Epithelial cell of proximal tubule (primary cell): ENCODE measurements at regions not wholly inside any gene's neighbourhood (a gene's known extent, or its start where the extent isn't known, plus 50 kb on each side); places are given as distances from the start of the nearest gene placed in this dataset.

Experiments used
- DNase-seq: peaks from one replicate; pipeline ENCODE4 v3.0.0-alpha.2; 2011; ENCODE audit warnings: low read depth
- H3K4me3 ChIP-seq: 2 replicates; pipeline ENCODE4 v1.5.1; 2011; ENCODE audit warnings: low read depth, mild to moderate bottlenecking, low read length
- CTCF ChIP-seq: conservative IDR thresholded peaks from 2 replicates; pipeline ENCODE4 v1.5.1; 2012; ENCODE audit warnings: low read depth, mild to moderate bottlenecking, low read length

GRCh38 chr2:2974982-2975381 is 402.6 kb downstream of the EIPR1 start:
- no peak for TF ChIP-seq CTCF
- H3K4me3 ChIP-seq = no peak overlapping the region
- no peak for DNase-seq

DNA sequence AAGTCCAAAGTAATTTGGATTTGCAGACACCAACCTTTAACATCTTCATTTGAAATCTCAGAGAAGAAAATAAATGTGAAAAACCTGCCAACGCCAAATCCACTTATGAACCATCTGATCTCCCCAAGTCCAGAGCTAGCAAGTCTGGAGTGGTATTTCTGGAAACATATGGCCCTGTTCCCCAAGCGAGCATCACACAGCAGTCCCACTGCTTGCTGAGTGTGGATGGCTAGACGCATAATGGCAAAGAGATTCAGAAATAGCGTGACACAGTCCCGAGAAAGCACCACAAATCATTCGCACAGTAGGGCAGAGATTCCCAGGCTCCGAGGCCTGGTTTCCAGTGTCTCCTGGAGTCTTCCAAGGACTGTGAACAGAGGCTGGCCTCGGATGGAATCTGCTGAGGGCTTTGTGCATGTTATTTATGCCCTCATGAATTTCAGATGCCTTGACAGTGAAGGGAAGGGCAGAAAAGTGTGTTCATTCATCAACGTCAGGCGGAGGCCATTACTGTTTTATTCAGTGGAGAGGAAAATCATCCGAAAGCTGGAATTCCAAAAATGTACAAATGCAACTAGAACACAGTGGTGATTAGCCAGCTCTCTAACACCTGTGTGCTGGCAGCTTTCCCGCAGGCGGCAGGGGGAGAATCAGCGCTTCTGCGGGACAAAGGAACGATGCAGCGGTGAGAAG is 417.0 kb downstream of the EIPR1 start:
- no peak for DNase-seq
- no peak for TF ChIP-seq CTCF
- no peak overlapping the region for H3K4me3 ChIP-seq

GRCh38 chr2:2950403-2950952 is 427.1 kb downstream of the EIPR1 start:
- TF ChIP-seq CTCF = no peak

DNA sequence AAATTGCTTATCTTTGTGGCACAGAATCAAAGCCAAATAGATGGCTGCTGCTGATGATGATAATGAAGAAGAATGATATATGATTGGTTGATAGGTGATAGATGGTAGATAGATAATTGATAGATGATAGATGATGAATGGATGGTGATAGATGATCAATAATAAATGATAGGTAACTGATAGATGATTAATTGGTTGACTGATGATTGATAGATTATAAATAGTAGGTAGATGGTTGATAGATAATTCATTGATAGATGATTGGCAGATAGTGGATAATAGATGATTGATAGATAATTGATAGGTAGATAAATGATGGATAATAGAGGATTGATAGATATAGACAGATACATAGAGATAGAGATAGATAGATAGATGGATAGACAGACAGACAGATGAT is 430.2 kb downstream of the EIPR1 start:
- no peak for TF ChIP-seq CTCF

More at GRCh38 chr2:2950403-2950952, 427.1 kb downstream of the EIPR1 start:
- DNase-seq = no peak
- no peak overlapping the region for H3K4me3 ChIP-seq

GRCh38 chr2:2942906-2943305 is 434.7 kb downstream of the EIPR1 start:
- H3K4me3 ChIP-seq = no peak overlapping the region
- TF ChIP-seq CTCF = no peak
- no peak for DNase-seq

More for the DNA sequence above, 430.2 kb downstream of the EIPR1 start:
- H3K4me3 ChIP-seq = no peak overlapping the region
- DNase-seq = no peak

DNA sequence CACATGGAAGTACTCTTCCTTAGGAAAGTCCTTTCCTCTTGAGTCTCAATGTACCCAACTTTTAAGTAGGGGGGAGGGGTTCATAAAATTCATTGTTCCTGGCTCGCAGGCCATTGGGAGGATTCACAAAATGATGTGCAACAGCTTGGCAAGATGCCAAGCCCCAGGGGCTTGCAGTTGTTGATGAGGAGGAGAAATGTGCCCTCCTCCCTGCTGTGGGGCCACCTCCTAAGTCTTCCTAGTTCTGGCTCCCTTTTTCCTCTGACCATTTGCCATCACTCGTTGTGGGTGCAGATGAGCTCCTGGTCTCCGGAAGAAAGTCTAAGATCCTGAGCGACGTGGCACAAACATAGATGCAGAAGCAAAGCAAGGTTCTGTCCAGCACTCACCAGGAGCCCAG is 435.4 kb downstream of the EIPR1 start:
- no peak overlapping the region for H3K4me3 ChIP-seq
- no peak for TF ChIP-seq CTCF
- DNase-seq = no peak

GRCh38 chr2:2941205-2941604 is 436.4 kb downstream of the EIPR1 start:
- no peak overlapping the region for H3K4me3 ChIP-seq
- no peak for DNase-seq
- no peak for TF ChIP-seq CTCF
